ENCODE measurements at regions not wholly inside any gene's neighbourhood (a gene's known extent, or its start where the extent isn't known, plus 50 kb on each side); places are given as distances from the start of the nearest gene placed in this dataset.
"Not testable (repeated sequence)": the region's sequence is repeated elsewhere in the genome, so short reads cannot be mapped to it uniquely, and the experiment has no call there.

GRCh38 chr5:159502116-159502515 is 171.8 kb upstream of the IL12B start:
- DNase-seq (ENCODE audit: low read depth) = not testable (repeated sequence)

- no peak for DNase-seq (ENCODE audit: low read depth)
Measured at GRCh38 chr5:159503236-159503635, 172.9 kb upstream of the IL12B start.

GRCh38 chr5:159504106-159504856 is 174.0 kb upstream of the IL12B start:
- DNase-seq (ENCODE audit: low read depth) = no peak

GRCh38 chr5:159504857-159505304 is 174.6 kb upstream of the IL12B start:
- DNase-seq (ENCODE audit: low read depth) = peak; percentile 40

GRCh38 chr5:159507055-159507454 is 176.8 kb upstream of the IL12B start:
- no peak for DNase-seq (ENCODE audit: low read depth)

GRCh38 chr5:159507661-159508060 is 177.4 kb upstream of the IL12B start:
- DNase-seq (ENCODE audit: low read depth) = no peak

- DNase-seq (ENCODE audit: low read depth) = no peak
Measured at GRCh38 chr5:159508344-159508743, 178.1 kb upstream of the IL12B start.

GRCh38 chr5:159509002-159509660 is 178.8 kb upstream of the IL12B start:
- no peak for DNase-seq (ENCODE audit: low read depth)

- DNase-seq (ENCODE audit: low read depth) = peak; percentile 40
Measured at GRCh38 chr5:159510282-159510681, 180.0 kb upstream of the IL12B start.

GRCh38 chr5:159511570-159511969 is 181.3 kb upstream of the IL12B start:
- DNase-seq (ENCODE audit: low read depth) = no peak

GRCh38 chr5:159512064-159512463 is 181.8 kb upstream of the IL12B start:
- no peak for DNase-seq (ENCODE audit: low read depth)

- no peak for DNase-seq (ENCODE audit: low read depth)
Measured at GRCh38 chr5:159514229-159514810, 184.0 kb upstream of the IL12B start.

GRCh38 chr5:159515197-159515596 is 184.9 kb upstream of the IL12B start:
- DNase-seq (ENCODE audit: low read depth) = no peak

- peak; percentile 58 for DNase-seq (ENCODE audit: low read depth)
Measured at GRCh38 chr5:159515909-159516415, 185.7 kb upstream of the IL12B start.

- no peak for DNase-seq (ENCODE audit: low read depth)
Measured at GRCh38 chr5:159518371-159518770, 188.1 kb upstream of the IL12B start.

GRCh38 chr5:159519365-159519764 is 189.1 kb upstream of the IL12B start:
- DNase-seq (ENCODE audit: low read depth) = no peak

GRCh38 chr5:159522841-159523240 is 192.6 kb upstream of the IL12B start:
- DNase-seq (ENCODE audit: low read depth) = no peak

GRCh38 chr5:159524279-159524678 is 194.0 kb upstream of the IL12B start:
- DNase-seq (ENCODE audit: low read depth) = not testable (repeated sequence)

GRCh38 chr5:159525117-159525516 is 194.8 kb upstream of the IL12B start:
- DNase-seq (ENCODE audit: low read depth) = no peak

- DNase-seq (ENCODE audit: low read depth) = no peak
Measured at GRCh38 chr5:159527546-159528254, 197.4 kb upstream of the IL12B start.

- DNase-seq (ENCODE audit: low read depth) = peak; percentile 19
Measured at GRCh38 chr5:159531554-159532105, 201.3 kb upstream of the IL12B start.

GRCh38 chr5:159533197-159533596 is 202.9 kb upstream of the IL12B start:
- DNase-seq (ENCODE audit: low read depth) = peak; percentile 58
